Esophagus squamous epithelium (tissue), 5 donors: ENCODE measurements at regions not wholly inside any gene's neighbourhood (a gene's known extent, or its start where the extent isn't known, plus 50 kb on each side); places are given as distances from the start of the nearest gene placed in this dataset.

Source experiments
- DNase-seq: peaks from one replicate; lab custom pipeline; 2025; lab: John Stamatoyannopoulos, UW
- H3K27ac ChIP-seq, 4 donors: fragments of 200-600 bp; sonication (generic); one replicate each; pipeline ENCODE4 v1.5.1; 2016 to 2019; ENCODE audit warnings: mild to moderate bottlenecking in 1 of 4
- H3K27me3 ChIP-seq, 4 donors: fragments of 200-600 bp; sonication (generic); 1 replicate in 3 of 4; 2 replicates in 1 of 4; pipeline versions ENCODE4 v1.5.1 to v1.6.0; 2017 to 2021; ENCODE audit warnings: antibody characterized with exemption in 1 of 4
- H3K36me3 ChIP-seq, 3 donors: fragments of 200-600 bp; sonication (generic); one replicate each; pipeline ENCODE4 v1.5.1; 2016 to 2019
- H3K4me1 ChIP-seq, 3 donors: fragments of 200-600 bp; sonication (generic); one replicate each; pipeline ENCODE4 v1.5.1; 2017 to 2019
- H3K4me3 ChIP-seq, 4 donors: fragments of 200-600 bp; sonication (generic); 1 replicate in 3 of 4; 2 replicates in 1 of 4; pipeline ENCODE4 v1.5.1; 2016 to 2019; ENCODE audit warnings: mild to moderate bottlenecking in 2 of 4, moderate library complexity in 1 of 4
- H3K9me3 ChIP-seq, 3 donors: fragments of 200-600 bp; sonication (generic); one replicate each; pipeline ENCODE4 v1.5.1; 2016 to 2019
- POLR2A ChIP-seq, 4 donors: fragments of 450-650 bp; IDR thresholded peaks; one replicate each; pipeline ENCODE4 v1.6.1; 2017; ENCODE audit warnings: antibody characterized with exemption in 4 of 4, mild to moderate bottlenecking in 4 of 4, moderate library complexity in 3 of 4
- WGBS, 2 donors: methylation state at CpG; one replicate each; pipeline ENCODE4 v1.1.5; 2018; 5-methylcytosine and 5-hydroxymethylcytosine counted together
- intact Hi-C: fragments of 100-400 bp; cut with DNase I; formaldehyde crosslinking; loops from one replicate; pipeline ENCODE4 v1.15.0; 2022
- TF ChIP-seq, protein P1 (sequence below), 6 experiments: fragments of 450-650 bp in 4 of 6; fragments of 200-600 bp in 2 of 6; sonication (generic) in 2 of 6; IDR thresholded peaks; one replicate each; pipeline ENCODE4 v1.5.1; 2016 to 2019; ENCODE audit warnings: antibody characterized with exemption in 6 of 6, mild to moderate bottlenecking in 4 of 6, moderate library complexity in 4 of 6
- donor health status: DM: yes; HTN: yes; CAD: no.

DNA sequence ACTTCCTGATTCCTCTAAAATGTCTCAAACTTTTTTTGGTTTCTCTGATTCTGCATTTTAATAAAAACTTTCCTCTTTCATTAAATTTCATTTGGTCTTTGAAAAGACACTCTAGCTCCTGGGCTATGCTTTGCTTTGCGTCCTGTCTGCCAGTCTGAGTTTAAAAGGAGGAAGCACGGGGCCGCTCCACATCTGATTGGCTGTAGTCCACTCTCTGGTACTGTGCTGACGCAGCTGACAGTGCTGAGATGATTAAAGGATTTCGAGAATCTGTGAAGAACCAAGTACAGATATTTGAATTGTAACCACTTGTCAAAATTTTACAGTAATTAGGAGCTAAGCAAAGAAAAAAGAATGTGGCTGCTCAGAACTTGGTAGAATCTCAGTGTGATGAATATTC is 199.6 kb upstream of the HNMT start:
- Histone ChIP-seq H3K4me3 (no peak overlapping the region), H3K27me3 (no peaks in the 10 kb centered on the region), H3K4me1 (peaks cover 0 to 5% (median 0%) of the 10 kb centered on the region in 3 donors), H3K9me3 (peaks cover 0 to 6% (median 0%) of the 10 kb centered on the region in 3 donors), H3K27ac (no peak overlapping the region), H3K36me3 (no peaks in the 10 kb centered on the region)
- TF ChIP-seq, protein P1, sequence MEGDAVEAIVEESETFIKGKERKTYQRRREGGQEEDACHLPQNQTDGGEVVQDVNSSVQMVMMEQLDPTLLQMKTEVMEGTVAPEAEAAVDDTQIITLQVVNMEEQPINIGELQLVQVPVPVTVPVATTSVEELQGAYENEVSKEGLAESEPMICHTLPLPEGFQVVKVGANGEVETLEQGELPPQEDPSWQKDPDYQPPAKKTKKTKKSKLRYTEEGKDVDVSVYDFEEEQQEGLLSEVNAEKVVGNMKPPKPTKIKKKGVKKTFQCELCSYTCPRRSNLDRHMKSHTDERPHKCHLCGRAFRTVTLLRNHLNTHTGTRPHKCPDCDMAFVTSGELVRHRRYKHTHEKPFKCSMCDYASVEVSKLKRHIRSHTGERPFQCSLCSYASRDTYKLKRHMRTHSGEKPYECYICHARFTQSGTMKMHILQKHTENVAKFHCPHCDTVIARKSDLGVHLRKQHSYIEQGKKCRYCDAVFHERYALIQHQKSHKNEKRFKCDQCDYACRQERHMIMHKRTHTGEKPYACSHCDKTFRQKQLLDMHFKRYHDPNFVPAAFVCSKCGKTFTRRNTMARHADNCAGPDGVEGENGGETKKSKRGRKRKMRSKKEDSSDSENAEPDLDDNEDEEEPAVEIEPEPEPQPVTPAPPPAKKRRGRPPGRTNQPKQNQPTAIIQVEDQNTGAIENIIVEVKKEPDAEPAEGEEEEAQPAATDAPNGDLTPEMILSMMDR (IDR thresholded peaks at IDR 0.05): no peak
- no peak for TF ChIP-seq POLR2A (IDR thresholded peaks at IDR 0.05)
- intact Hi-C loops: no loop called here
- WGBS, 2 donors: 24 to 46% methylated on average over 3 to 5 of the region's 5 CpGs
- DNase-seq: no peak

DNA sequence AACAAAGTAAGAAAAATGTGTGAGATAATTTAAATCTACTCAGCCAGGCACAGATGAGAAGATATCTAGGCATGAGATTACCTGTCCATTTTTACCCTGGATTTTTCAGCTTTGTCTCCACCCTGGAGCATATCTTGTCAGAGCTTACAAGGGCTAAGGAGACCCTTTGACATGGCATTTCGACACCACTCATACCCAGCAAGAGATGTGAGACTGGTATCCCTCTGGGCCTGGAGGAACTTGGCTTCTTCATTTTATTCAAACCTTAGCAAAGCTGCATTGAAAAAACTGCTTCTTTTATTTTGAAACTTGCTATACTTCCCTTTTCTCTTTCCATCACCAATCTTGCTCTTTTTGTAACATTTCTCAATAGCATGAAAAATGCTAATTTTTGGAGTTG is 194.9 kb upstream of the HNMT start:
- no peaks in the 10 kb centered on the region for H3K4me1 ChIP-seq
- intact Hi-C loops: no loop called here
- 21 to 48% methylated on average over 1 of the region's 1 CpG for WGBS, 2 donors
- TF ChIP-seq, protein P1 (IDR thresholded peaks at IDR 0.05): no peak
- no peak for TF ChIP-seq POLR2A (IDR thresholded peaks at IDR 0.05)
- DNase-seq: no peak
- H3K27me3 ChIP-seq: no peaks in the 10 kb centered on the region
- no peaks in the 10 kb centered on the region for H3K9me3 ChIP-seq
- no peaks in the 10 kb centered on the region for H3K36me3 ChIP-seq
- H3K27ac ChIP-seq: no peak overlapping the region
- H3K4me3 ChIP-seq: no peak overlapping the region

DNA sequence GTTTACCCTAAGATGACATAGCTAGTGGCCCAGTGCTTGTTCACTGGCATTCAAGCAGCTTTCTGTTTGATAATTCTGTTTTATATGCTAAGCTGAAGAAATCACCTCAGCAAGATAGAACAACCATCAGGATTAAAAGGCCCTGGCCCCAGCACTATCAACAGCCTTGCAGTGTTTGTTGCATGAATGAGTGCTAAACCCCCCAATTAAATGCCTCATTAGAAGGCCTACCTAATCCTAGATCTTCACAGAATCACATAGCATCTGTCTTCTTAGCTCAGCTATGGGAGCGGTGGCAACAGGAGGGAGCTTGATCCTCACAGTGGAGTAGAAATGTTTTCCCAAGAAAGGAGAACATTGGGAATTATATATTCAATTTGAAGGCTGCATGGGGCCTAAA is 194.1 kb upstream of the HNMT start:
- intact Hi-C loops: no loop called here
- Histone ChIP-seq H3K9me3 (no peaks in the 10 kb centered on the region), H3K27me3 (no peaks in the 10 kb centered on the region), H3K4me1 (no peaks in the 10 kb centered on the region), H3K36me3 (no peaks in the 10 kb centered on the region), H3K4me3 (no peak overlapping the region), H3K27ac (no peak overlapping the region)
- no peak for DNase-seq
- WGBS, 2 donors: 93 to 100% methylated on average over 1 of the region's 1 CpG
- no peak for TF ChIP-seq POLR2A (IDR thresholded peaks at IDR 0.05)
- TF ChIP-seq, protein P1 (IDR thresholded peaks at IDR 0.05): no peak

DNA sequence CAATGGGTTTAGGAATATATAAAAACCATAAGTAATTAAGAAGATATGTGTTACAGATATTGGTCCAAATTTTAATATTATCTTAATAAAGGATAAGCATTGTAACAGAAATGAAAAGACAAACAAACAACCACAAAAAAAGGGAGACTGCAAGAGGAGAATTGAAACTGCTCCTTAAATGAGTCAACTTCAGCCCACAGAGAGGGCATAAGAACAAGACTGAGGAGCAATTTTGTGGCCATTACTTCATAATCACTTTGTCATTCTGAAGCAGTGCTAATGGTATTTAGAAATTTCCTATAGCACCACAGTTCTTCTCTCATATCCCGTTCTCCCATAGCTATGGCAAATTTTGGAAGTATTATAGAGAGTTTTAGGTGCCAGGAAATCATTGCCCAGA is 193.2 kb upstream of the HNMT start:
- intact Hi-C loops: no loop called here
- Histone ChIP-seq H3K36me3 (no peaks in the 10 kb centered on the region), H3K27me3 (no peaks in the 10 kb centered on the region), H3K4me3 (no peak overlapping the region), H3K4me1 (no peaks in the 10 kb centered on the region), H3K27ac (no peak overlapping the region), H3K9me3 (no peaks in the 10 kb centered on the region)
- no peak for DNase-seq
- WGBS, 2 donors: 44 to 75% methylated on average over 1 of the region's 1 CpG
- TF ChIP-seq, protein P1 (IDR thresholded peaks at IDR 0.05): no peak

DNA sequence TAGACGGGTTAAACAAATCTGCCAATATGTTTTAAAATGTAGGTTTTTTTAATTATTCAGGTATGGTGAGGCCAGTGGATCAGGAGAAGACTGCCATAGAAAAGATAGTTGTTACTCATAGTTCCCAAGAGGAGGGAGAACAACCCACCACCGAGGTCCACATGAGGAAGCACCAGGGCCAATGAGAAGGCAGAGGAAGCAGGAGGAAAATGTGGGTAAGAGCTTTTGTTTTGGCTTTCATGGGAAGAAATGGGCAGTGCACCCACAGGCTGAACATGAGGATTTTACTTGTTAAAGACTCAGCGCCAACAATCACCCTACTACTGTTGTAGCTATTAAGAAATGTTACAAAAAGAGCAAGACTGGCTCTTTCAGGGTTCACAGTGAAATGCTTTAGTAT is 191.8 kb upstream of the HNMT start:
- Histone ChIP-seq H3K27me3 (no peaks in the 10 kb centered on the region), H3K36me3 (no peaks in the 10 kb centered on the region), H3K4me3 (no peak overlapping the region), H3K27ac (no peak overlapping the region), H3K4me1 (no peaks in the 10 kb centered on the region), H3K9me3 (no peaks in the 10 kb centered on the region)
- TF ChIP-seq, protein P1 (IDR thresholded peaks at IDR 0.05): no peak
- no peak for TF ChIP-seq POLR2A (IDR thresholded peaks at IDR 0.05)
- intact Hi-C loops: no loop called here
- WGBS, 2 donors: 67 to 74% methylated on average over 3 of the region's 3 CpGs
- DNase-seq: no peak
